Bone marrow (tissue), 2 donors: ENCODE measurements at regions not wholly inside any gene's neighbourhood (a gene's known extent, or its start where the extent isn't known, plus 50 kb on each side); places are given as distances from the start of the nearest gene placed in this dataset.

ENCODE experiments used
- DNase-seq, 2 donors: peaks; one replicate each; lab custom pipeline; 2025; lab: John Stamatoyannopoulos, UW

- DNase-seq, result no peak
Observed at GRCh38 chr1:147463022-147463421, 78.3 kb upstream of the BCL9 start.

GRCh38 chr1:147466543-147466942, 74.8 kb upstream of the BCL9 start:
- DNase-seq, result no peak

DNA sequence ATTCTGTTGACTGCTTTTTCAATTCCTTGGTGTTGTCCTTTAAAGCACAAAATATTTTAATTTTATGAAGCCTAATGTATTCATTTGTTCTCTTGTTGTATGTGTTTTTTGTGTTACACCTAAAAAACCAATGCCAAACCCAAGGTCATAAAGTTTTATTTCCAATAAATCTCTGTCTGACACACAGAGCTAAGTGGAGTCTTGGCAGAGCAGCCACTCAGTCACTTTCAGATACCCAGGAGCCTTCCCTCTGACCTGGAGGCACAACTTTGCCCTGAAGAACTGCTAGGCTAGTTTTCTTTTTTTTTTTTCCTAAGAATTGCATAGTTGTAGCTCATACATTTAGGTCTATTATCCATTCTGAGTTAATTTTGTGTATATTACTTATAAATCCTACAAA, 71.2 kb upstream of the BCL9 start:
- DNase-seq, result no peak

- no peak for DNase-seq
Observed at GRCh38 chr1:147472489-147472888, 68.8 kb upstream of the BCL9 start.

DNA sequence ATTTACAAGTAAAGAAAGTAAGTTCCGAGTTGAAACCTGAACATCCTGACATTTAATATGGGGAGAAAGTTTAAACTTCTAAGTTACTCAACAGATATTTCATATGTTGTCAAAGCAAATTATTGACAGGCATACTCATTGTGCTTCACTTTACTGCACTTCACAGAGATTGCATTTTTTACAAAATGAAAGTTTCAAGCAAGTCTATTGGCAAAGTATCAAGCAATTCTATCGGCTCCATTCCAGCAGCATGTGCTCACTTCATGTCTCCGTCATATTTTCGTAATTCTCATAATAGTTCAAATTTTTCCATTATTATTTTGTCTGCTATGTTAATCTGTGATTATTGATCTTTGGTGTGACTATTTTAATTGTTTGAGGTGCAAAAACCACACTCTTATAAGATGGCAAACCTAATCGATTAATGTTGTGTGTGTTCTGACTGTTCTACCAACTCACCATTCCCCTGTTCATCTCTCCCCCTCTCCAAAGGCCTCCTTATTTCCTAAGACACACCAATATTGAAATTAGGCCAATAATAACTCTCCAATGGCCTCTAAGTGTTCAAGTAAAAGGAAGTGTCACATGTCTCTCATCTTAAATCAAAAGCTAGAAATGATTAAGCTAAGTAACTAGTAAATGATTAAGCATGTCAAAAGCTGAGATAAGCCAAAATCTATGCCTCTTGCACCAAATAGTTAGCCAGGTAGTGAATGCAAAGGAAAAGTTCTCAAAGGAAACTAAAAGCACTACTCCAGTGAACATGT, 68.2 kb upstream of the BCL9 start:
- DNase-seq, result no peak

GRCh38 chr1:147473733-147474049, 67.6 kb upstream of the BCL9 start:
- DNase-seq, result no peak

- no peak for DNase-seq
Observed at GRCh38 chr1:147475488-147475887, 65.8 kb upstream of the BCL9 start.

- DNase-seq, result no peak
Observed at GRCh38 chr1:147478521-147478920, 62.8 kb upstream of the BCL9 start.

- DNase-seq, result no peak
Observed at GRCh38 chr1:147479864-147480564, 61.3 kb upstream of the BCL9 start.

GRCh38 chr1:147480565-147480935, 60.8 kb upstream of the BCL9 start:
- DNase-seq, result no peak

- DNase-seq, result no peak
Observed at GRCh38 chr1:147486876-147487656, 54.2 kb upstream of the BCL9 start.

- DNase-seq, result no peak
Observed at GRCh38 chr1:147491098-147491497, 50.2 kb upstream of the BCL9 start.
